HUES6 (cell line): ENCODE measurements at regions not wholly inside any gene's neighbourhood (a gene's known extent, or its start where the extent isn't known, plus 50 kb on each side); places are given as distances from the start of the nearest gene placed in this dataset.

Experiments used
- H3K27ac ChIP-seq: 2 replicates; pipeline ENCODE4 v1.7.0; 2013; ENCODE audit warnings: low read depth, mild to moderate bottlenecking, low read length, inconsistent platforms
- H3K27me3 ChIP-seq: 2 replicates; pipeline ENCODE4 v1.6.1; 2013; ENCODE audit warnings: low read length; ENCODE audit not compliant: control insufficient read depth, insufficient read depth
- H3K36me3 ChIP-seq: 2 replicates; pipeline ENCODE4 v1.6.1; 2013; ENCODE audit warnings: low read length; ENCODE audit not compliant: control insufficient read depth, insufficient read depth
- H3K4me1 ChIP-seq: 2 replicates; pipeline ENCODE4 v1.6.1; 2013; ENCODE audit warnings: low read length; ENCODE audit not compliant: control insufficient read depth, insufficient read depth
- H3K4me3 ChIP-seq: 2 replicates; pipeline ENCODE4 v1.5.1; 2013; ENCODE audit warnings: low read depth, low read length
- H3K9ac ChIP-seq: one replicate; pipeline ENCODE4 v1.6.1; 2013; ENCODE audit warnings: mild to moderate bottlenecking, low read length
- H3K9me3 ChIP-seq: 2 replicates; pipeline ENCODE4 v1.6.1; 2013; ENCODE audit warnings: low read depth, low read length; ENCODE audit not compliant: control insufficient read depth, insufficient read depth

DNA sequence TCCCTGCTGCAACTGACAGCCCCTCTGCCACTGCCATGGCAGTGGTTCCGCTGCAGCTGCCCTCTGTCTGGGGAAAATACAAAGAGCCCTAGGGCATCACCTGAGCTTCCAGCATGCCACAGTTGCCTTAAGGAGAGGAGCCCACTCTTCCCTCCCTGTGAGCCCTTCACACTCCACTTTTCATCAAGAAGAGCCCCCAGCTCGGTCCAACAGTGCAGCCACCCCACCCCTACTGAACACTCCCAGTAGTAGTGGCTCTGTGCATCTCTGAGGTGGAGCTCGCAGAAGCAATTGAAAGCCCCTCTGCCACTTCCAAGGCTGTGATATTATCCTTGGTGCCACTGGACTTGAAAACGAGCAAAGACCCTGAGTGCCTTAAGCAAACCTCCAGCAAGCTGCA lies 696.8 kb upstream of the COX7C start:
- Histone ChIP-seq H3K36me3 (no peaks in the 10 kb centered on the region), H3K4me1 (no peaks in the 10 kb centered on the region), H3K9me3 (no peaks in the 10 kb centered on the region), H3K4me3 (no peak overlapping the region), H3K27me3 (no peaks in the 10 kb centered on the region), H3K9ac (no peak overlapping the region), H3K27ac (no peak overlapping the region)

DNA sequence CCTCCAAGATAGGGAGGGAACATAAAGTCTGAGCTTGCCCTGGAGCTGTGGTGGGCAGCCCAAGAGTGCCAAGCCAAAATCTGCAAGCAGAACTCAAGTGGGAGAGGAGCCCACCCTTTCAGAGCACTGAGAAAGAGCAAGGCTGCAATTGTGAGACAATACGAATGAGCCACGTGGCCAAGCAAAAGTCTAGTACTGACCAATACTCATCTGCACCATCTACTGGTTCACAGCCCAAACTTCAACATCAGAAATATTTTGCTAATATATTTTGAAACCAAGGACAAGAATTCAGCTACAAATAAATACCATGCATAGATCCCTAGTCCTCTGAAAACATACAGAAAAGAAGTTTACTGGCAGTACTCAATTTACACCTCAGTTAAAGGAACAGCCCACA lies 696.2 kb upstream of the COX7C start:
- Histone ChIP-seq H3K9me3 (no peaks in the 10 kb centered on the region), H3K27me3 (no peaks in the 10 kb centered on the region), H3K9ac (no peak overlapping the region), H3K4me1 (no peaks in the 10 kb centered on the region), H3K27ac (no peak overlapping the region), H3K4me3 (no peak overlapping the region), H3K36me3 (no peaks in the 10 kb centered on the region)

DNA sequence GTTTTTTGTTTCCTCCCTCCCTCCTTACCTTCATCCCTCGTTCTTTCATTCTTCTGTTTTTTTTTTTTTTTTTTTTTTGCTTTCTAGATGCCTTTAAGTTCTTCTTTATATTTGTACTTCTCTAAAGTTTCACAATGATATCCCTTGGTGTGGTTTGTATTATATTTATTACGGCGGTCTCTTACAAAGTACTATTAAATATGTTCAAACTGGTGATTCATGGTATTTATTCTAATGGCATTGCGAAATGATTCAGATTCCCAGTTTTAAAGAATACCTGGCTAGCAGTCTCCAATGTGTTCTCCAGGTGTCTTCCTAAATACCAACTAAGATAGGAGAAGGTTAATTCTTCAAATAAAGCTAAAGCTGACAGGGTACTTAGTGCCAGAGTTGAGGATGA lies 690.1 kb upstream of the COX7C start:
- Histone ChIP-seq H3K4me3 (no peak overlapping the region), H3K9ac (no peak overlapping the region), H3K4me1 (no peaks in the 10 kb centered on the region), H3K9me3 (no peaks in the 10 kb centered on the region), H3K36me3 (no peaks in the 10 kb centered on the region), H3K27me3 (no peaks in the 10 kb centered on the region), H3K27ac (no peak overlapping the region)

DNA sequence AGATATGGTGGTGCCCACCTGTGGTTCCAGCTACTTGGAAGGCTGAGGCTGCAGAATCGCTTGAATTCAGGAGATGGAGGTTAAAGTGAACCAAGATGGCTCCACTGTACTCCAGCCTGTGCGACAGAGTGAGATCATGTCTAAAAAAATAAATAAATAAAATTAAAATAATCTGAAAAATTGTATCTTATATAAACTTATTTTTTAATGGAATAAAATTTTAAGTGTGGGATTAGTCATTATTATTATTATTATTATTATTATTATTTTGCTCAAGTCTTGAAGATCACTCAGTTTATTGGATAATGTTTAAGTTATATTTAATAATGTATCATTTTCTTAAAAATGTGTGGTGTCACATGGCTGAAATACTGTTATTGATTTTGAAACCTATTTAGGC lies 688.0 kb upstream of the COX7C start:
- Histone ChIP-seq H3K27me3 (no peaks in the 10 kb centered on the region), H3K4me3 (no peak overlapping the region), H3K27ac (no peak overlapping the region), H3K36me3 (no peaks in the 10 kb centered on the region), H3K9me3 (no peaks in the 10 kb centered on the region), H3K4me1 (no peaks in the 10 kb centered on the region), H3K9ac (no peak overlapping the region)

DNA sequence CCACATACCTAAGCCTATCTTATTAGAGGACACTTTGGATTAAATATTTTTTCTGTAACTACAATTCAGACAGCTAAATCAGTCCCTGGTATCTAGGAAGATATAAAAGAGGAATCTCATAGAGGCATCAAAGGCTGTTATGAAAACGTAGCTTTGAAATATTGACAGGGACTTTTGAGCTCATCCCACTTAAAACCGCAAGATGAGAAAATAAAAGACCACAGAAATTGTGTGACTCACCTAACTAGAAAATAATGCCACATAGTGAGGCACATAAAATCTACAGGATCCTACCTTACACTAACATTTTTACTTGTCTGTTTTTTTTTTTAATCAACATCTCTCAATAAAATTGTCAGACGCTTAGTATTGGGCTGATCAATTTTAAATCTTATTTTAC lies 686.5 kb upstream of the COX7C start:
- Histone ChIP-seq H3K4me1 (no peaks in the 10 kb centered on the region), H3K27me3 (no peaks in the 10 kb centered on the region), H3K9ac (no peak overlapping the region), H3K4me3 (no peak overlapping the region), H3K9me3 (no peaks in the 10 kb centered on the region), H3K27ac (no peak overlapping the region), H3K36me3 (no peaks in the 10 kb centered on the region)

DNA sequence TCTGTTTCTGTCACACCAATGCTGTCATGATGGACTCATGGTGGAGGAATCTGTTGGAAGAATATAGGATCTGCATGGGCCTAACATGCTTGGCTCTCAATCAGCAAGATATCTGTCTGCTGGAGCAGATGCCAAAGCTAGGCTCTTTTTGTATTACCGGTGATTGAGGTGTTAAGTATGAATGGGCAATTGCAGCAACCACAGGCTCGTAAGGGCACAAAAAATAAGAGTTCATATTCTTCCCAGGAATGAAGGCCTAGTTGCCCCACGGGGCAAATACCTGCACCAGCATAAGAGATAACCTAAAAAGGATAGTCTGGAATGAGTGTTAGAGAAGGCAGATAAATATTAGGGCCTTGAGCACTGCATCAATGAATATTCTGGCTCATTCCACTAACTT lies 679.5 kb upstream of the COX7C start:
- no peak overlapping the region for H3K27ac ChIP-seq
- no peaks in the 10 kb centered on the region for H3K36me3 ChIP-seq
- no peak overlapping the region for H3K9ac ChIP-seq
- no peak overlapping the region for H3K4me3 ChIP-seq
- H3K4me1 ChIP-seq = no peaks in the 10 kb centered on the region
- H3K9me3 ChIP-seq = no peaks in the 10 kb centered on the region
- no peaks in the 10 kb centered on the region for H3K27me3 ChIP-seq

DNA sequence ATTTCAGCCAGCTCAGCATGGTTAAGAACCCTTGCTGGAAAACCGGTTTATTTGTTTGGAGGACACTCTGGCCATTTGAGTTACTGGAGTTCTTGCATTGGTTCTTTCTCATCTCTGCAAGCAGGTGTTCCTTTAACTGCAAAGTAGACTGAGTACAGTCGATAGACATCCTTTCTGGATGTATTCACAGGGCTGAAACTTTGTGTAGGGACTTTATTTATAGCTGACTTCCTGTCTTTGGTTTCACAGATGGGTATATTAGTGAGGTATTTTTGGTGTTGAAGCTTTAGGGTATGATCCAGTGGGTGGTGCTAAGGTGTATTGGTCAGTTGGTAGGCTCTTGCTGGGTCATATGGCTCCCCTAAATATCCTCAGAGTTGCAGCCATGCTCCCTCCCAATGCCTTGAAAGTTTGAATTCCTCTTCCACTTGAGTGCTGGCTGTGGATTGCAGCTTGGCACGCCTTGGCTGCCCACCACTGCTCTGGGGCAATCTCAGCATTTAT lies 666.0 kb upstream of the COX7C start:
- Histone ChIP-seq H3K4me3 (no peak overlapping the region), H3K9ac (no peak overlapping the region), H3K4me1 (no peaks in the 10 kb centered on the region), H3K27me3 (no peaks in the 10 kb centered on the region), H3K9me3 (peaks cover 7% of the 10 kb centered on the region; the same call in 1 of the 2 replicates), H3K27ac (no peak overlapping the region), H3K36me3 (no peaks in the 10 kb centered on the region)

DNA sequence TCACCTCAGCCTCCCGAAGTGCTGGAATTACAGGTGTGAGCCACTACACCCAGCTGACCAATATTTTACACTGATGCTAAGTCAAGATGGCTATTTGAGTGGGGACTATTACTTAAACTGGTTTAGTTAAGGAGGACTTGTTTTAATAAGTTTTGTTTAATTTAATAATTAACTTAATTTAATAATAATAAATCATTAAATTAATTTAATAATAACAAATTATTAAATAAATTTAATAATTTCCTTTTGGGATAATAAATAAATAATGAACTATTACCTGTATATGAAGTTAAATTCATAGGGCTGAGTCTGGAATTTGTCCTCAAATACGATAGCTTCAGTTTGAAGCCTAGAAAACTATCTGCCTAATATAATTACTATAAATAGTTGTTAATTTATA lies 665.1 kb upstream of the COX7C start:
- Histone ChIP-seq H3K36me3 (no peaks in the 10 kb centered on the region), H3K27ac (no peak overlapping the region), H3K9ac (no peak overlapping the region)

DNA sequence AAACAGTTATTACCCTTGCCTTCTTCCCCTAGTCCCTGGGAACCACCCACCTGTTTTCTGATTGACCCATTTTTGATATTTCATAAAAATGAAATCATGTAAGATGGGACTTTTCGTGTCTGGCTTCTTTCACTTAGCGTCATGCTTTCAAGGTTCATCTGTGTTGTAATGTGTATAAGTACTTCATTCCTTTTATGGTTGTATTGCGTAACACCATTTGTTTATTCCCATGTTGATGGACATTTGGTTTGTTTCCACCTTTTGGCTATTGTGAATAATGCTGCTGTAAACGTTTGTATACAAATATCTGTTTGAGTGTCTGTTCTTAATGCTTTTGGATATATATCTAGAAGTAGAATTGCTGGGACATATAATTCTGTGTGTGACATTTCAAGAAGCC lies 650.1 kb upstream of the COX7C start:
- no peaks in the 10 kb centered on the region for H3K27me3 ChIP-seq
- no peak overlapping the region for H3K9ac ChIP-seq
- H3K4me1 ChIP-seq = no peaks in the 10 kb centered on the region
- no peaks in the 10 kb centered on the region for H3K36me3 ChIP-seq
- H3K4me3 ChIP-seq = no peak overlapping the region
- no peak overlapping the region for H3K27ac ChIP-seq
- H3K9me3 ChIP-seq = no peaks in the 10 kb centered on the region

More for the DNA sequence above, 665.1 kb upstream of the COX7C start:
- Histone ChIP-seq H3K9me3 (peaks cover 7% of the 10 kb centered on the region; the same call in 1 of the 2 replicates), H3K27me3 (no peaks in the 10 kb centered on the region), H3K4me1 (no peaks in the 10 kb centered on the region), H3K4me3 (no peak overlapping the region)

DNA sequence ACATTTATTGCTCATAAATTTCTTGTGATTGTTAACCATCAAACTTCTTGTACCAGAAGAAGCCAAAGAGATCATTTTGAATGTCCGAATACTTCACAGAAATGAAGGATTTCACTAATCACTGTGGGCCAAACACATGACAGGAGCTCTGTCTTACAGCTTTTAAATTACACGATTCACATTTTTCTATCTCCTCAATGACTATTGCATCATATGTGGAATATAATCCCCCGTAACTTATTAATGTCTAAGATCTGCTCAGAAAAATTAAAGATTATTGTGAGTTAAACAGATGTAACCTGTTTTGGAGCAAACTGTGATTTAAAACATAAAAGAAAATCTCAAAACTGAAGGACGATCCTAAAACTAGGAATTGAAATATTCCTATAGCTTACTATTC lies 645.2 kb upstream of the COX7C start:
- no peaks in the 10 kb centered on the region for H3K36me3 ChIP-seq
- no peak overlapping the region for H3K27ac ChIP-seq
- no peak overlapping the region for H3K4me3 ChIP-seq

DNA sequence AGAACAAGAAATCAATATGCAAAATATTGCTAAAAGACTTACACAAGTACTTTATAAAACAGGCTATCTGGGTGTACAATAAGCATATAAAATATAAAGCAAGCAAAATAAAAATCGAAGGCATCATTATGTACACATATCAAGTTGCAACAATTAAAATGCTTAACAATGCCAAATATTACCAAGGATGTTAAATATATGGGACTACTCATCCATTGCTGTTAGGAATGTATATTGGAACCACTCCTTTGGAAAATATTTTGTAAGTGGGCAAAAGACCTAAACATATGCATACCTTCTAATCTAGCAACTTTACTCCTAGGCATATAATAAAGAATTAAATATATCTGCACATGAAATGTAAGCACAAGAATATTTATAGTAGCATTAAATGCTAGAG lies 632.6 kb upstream of the COX7C start:
- Histone ChIP-seq H3K27ac (no peak overlapping the region), H3K36me3 (no peaks in the 10 kb centered on the region), H3K9ac (no peak overlapping the region), H3K9me3 (peaks cover 6% of the 10 kb centered on the region; the same call in 1 of the 2 replicates), H3K27me3 (no peaks in the 10 kb centered on the region), H3K4me1 (no peaks in the 10 kb centered on the region), H3K4me3 (no peak overlapping the region)

More for the DNA sequence above, 645.2 kb upstream of the COX7C start:
- H3K9ac ChIP-seq = no peak overlapping the region
- no peaks in the 10 kb centered on the region for H3K4me1 ChIP-seq
- no peaks in the 10 kb centered on the region for H3K9me3 ChIP-seq
- no peaks in the 10 kb centered on the region for H3K27me3 ChIP-seq

DNA sequence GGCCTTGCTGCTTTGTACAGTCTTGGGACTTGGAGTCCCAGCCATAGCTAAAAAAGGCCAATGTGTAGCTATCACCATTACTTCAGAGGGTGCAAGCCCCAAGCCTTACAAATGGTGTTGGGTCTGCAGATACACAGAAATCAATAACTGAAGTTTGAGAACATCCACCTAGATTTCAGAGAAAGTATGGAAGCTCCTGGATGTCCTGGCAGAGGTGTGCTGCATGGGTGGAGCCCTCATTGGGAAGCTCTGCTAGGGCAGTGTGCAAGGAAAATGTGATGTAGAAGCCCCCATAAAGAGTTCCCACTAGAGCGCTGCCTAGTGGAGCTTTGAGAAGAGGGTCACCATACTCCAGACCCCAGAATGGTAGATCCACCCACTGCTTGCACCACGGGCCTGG lies 626.7 kb upstream of the COX7C start:
- Histone ChIP-seq H3K4me1 (no peaks in the 10 kb centered on the region), H3K27me3 (no peaks in the 10 kb centered on the region), H3K9ac (no peak overlapping the region), H3K9me3 (peaks cover 25% of the 10 kb centered on the region), H3K27ac (no peak overlapping the region), H3K36me3 (no peaks in the 10 kb centered on the region), H3K4me3 (no peak overlapping the region)
